ENCODE measurements at regions not wholly inside any gene's neighbourhood (a gene's known extent, or its start where the extent isn't known, plus 50 kb on each side); places are given as distances from the start of the nearest gene placed in this dataset.

- DNase-seq: no peak
Observed at GRCh38 chr15:97052513-97052912, 722.0 kb downstream of the NR2F2 start.

GRCh38 chr15:97053635-97054034 lies 723.1 kb downstream of the NR2F2 start:
- no peak for DNase-seq

DNA sequence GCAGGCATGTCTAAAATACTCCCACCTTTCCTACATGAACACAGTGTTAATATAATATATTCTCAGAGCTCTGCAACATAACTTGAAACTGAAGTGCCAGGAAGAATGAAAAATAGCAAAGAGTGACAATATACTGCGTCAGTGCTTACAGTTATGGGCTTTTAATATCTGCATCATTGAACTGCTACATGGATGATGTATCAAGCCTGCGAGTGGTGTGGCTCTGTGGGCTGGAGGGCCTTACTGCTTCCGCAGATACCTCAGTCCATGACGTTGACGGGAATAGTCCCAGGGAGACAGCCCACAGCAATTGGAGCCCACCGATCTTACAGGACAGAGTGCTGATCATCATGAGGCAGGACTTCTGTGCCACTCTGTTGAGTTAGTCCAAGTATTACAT lies 727.0 kb downstream of the NR2F2 start:
- no peak for DNase-seq

- DNase-seq: no peak
Observed at GRCh38 chr15:97059281-97059680, 728.8 kb downstream of the NR2F2 start.

- no peak for DNase-seq
Observed at GRCh38 chr15:97061392-97061791, 730.9 kb downstream of the NR2F2 start.

DNA sequence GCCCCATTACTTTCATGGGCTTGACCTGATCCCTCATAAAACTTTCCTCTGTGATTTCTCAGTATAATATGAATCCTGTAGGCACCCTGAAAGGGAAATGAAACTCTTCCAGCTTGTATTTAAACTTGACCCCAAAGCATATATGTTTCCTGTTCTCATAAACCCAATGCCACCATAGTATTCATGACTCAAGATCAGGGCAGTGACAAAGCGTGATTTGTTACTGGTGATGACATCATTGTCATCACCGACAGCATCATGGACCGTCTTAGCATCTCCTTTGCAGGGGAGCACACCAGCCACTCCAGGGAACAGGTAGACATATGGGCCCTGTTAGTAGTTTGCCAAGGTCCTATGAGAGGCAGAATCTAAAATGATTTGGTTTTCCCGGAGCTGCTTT lies 741.2 kb downstream of the NR2F2 start:
- no peak for DNase-seq

GRCh38 chr15:97072545-97072944 lies 742.0 kb downstream of the NR2F2 start:
- no peak for DNase-seq

- no peak for DNase-seq
Observed at GRCh38 chr15:97076011-97076410, 745.5 kb downstream of the NR2F2 start.

DNA sequence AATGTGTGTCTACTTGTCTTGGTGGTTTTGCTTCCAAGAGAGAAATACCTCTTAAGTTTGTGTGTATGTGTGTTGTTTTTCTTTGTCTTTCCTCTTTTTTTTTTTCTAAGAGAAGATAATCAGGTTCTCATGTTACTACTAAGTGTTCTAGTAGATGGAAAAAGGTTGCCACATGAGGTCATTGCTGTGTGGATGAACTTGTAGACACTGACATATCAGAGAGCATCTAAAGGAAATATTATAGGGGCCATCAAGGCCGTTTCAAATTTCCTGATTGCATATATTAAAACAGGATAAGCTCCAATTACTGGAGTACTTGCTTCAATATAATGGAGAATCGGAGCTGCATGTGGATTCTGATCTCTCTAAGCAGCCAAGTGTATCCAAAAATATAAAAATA lies 747.5 kb downstream of the NR2F2 start:
- DNase-seq: no peak

DNA sequence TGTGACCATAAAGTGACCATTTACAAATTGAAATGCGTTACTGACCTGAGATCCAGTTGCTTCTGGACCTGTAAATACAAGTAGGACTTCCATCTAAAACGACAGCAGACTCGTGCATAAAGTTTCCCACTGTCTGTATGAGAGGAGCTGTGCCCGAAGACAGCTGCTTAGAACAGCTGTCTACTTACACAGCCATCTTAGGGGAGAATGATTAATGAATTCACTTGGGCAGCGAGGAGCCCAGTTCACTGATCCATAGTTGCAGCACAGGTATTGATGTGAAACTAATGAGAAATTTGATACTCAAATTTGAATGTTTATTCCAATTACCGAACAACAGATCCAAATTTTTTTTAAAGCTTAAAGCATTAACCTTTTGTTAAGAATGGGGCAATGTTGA lies 748.1 kb downstream of the NR2F2 start:
- DNase-seq: no peak

- DNase-seq: no peak
Observed at GRCh38 chr15:97081666-97082226, 751.2 kb downstream of the NR2F2 start.

- DNase-seq: no peak
Observed at GRCh38 chr15:97082830-97083229, 752.3 kb downstream of the NR2F2 start.

DNA sequence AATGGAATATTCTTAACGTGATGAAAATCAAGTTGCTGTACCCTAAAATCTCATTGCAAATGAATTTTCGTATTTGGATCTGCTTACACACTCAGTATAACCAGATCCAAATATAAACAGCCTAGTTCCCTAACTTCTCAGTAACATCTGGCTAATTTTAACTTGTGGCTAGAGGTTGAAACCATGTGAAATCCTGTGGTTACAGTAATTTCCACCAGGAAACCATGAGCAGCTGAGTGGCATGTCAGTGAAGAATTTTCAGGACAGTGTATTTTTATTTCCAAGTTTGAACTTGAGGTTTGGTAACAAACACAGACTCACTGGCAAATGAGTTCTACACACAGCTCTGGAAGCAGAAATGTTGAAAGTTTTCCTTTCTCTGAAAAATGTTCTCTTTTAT lies 754.1 kb downstream of the NR2F2 start:
- no peak for DNase-seq

- no peak for DNase-seq
Observed at GRCh38 chr15:97085731-97086130, 755.2 kb downstream of the NR2F2 start.

- DNase-seq: no peak
Observed at GRCh38 chr15:97087006-97087741, 756.7 kb downstream of the NR2F2 start.

DNA sequence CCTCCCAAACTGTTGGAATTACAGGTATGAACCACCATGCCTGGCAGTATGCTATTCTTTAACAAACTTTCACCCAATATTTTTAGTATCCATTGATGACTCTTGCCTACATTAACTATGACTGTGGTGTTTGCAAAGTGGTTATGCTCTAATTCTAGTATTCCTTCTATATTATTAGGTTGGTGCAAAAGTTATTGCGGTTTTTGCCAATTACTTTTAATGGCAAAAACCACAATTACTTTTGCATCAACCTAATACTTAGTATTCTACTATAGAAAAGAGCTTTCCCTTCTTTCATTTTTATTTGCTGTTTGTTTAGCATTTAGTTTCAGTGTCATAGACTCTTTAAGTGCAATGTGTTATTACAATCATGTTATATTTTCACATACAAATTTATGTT lies 760.6 kb downstream of the NR2F2 start:
- no peak for DNase-seq

- DNase-seq: no peak
Observed at GRCh38 chr15:97092656-97093055, 762.2 kb downstream of the NR2F2 start.

DNA sequence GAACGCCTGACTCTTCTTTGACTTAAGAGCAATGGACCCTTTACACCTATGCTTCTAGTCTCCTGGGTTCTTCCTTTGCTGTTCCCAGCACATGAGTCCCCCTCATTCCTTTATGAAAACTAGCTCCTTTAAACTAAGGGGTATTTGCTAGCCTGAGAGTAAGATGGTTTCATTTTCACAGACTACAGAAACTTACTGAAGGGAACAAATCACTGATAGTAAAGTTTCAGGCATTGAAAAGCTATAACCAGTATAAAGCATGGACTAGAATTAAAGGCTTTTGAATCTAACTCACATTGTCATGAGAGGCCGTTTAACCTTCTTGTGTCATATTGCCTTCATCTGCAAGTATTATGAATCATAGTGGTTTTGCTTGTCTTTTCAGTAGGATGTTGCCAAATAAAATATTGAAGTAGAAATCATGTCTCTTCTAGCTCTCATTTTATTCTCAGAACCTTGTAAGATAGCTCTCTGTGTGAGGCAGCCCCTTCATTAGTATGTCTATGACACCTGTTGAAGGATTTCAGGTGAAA lies 765.9 kb downstream of the NR2F2 start:
- no peak for DNase-seq

GRCh38 chr15:97099040-97099439 lies 768.5 kb downstream of the NR2F2 start:
- DNase-seq: no peak

GRCh38 chr15:97101572-97101971 lies 771.1 kb downstream of the NR2F2 start:
- no peak for DNase-seq

DNA sequence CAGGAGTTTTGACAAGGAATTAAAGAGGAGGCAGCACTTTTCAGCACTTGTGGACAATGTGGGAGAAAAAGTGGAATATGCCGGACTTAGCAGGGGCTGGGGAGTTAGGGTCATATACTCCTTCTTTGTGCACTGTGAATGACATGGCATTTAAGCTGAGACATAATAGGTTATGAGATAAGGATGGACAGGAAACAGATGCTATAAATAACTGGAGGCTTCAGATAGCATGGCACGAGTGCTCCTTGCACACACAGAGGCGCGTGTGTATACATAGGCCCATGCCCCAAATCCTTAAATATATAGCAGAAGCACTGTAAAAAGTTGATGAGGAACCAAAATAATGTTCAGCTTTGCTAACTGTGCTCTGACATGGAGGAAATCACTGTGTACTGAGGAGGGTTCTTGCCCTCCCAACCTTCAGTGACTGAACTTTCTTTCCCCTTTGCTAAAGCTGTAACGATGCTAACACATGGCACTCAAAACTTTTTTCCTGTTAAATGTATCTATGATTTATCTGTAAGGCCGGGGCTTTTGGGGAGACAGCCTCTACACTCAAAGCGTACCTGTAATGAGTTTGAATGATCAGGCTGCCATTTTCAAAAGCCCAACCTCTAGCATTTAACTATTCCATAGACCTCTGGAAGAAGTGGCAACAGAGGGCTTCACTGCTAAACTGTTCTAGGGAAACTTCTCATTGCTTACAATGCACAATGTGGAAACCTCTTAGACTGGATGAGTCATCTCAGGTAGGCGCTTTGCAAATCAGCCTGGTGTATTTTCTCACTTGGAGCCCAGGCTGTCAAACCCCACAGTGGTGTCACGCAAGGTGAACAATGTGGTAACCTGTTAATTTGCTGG lies 784.6 kb downstream of the NR2F2 start:
- DNase-seq: no peak

DNA sequence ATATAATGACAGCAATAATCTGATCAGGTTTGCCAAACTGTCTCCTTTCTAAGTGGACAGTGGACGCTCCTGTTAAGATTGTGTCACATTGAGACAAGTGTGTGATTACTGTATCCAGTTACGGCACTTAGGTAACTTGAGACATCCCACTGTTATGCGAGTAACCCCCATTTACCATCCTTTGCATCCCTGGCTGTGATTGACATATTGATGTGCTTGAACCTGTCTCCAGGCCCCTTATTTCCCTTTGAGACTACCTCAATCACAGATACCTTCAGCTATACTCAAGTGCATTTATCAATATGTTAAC lies 785.2 kb downstream of the NR2F2 start:
- no peak for DNase-seq

GRCh38 chr15:97124790-97125189 lies 794.3 kb downstream of the NR2F2 start:
- DNase-seq: no peak
